ENCODE measurements at regions not wholly inside any gene's neighbourhood (a gene's known extent, or its start where the extent isn't known, plus 50 kb on each side); places are given as distances from the start of the nearest gene placed in this dataset.
"Not testable (repeated sequence)": the region's sequence is repeated elsewhere in the genome, so short reads cannot be mapped to it uniquely, and the experiment has no call there.

DNA sequence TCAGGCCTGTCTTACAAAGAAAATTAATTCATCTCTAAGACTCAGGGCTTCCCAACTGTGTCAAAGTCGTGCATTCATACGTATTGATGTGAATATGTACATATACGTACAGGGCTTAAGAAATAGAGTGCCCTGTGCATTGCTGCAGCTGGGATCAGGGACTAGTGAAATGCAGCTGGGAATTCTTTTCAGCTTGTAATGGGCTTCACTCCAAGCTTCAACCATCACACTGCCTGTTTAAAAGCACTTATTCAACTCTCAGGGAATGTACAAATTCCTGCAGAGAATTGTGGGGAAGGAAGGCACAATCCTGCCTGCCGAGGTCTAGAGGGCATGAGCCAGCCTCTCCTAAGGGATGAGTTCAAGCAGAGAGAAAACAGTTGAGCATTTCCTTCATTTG lies 59.6 kb upstream of the MAN2A1 start:
- Mint-ChIP-seq H3K27ac (no peak overlapping the region), H3K27me3 (peaks cover 5% of the 10 kb centered on the region), H3K4me1 (no peaks in the 10 kb centered on the region), H3K9me3 (peaks cover 2% of the 10 kb centered on the region), H3K36me3 (no peaks in the 10 kb centered on the region), H3K4me3 (no peak overlapping the region)
- DNase-seq, result no peak

- Mint-ChIP-seq H3K36me3 (no peaks in the 10 kb centered on the region), H3K4me3 (no peak overlapping the region), H3K9me3 (no peaks in the 10 kb centered on the region), H3K4me1 (no peaks in the 10 kb centered on the region), H3K27me3 (peaks cover 7% of the 10 kb centered on the region), H3K27ac (no peak overlapping the region)
- DNase-seq, result no peak
These were observed 61.1 kb upstream of the MAN2A1 start for GRCh38 chr5:109628591-109628990.

GRCh38 chr5:109621266-109621665 lies 68.5 kb upstream of the MAN2A1 start:
- H3K4me3 Mint-ChIP-seq, H3K27me3 Mint-ChIP-seq, H3K27ac Mint-ChIP-seq, H3K9me3 Mint-ChIP-seq, DNase-seq, H3K36me3 Mint-ChIP-seq, H3K4me1 Mint-ChIP-seq: not testable (repeated sequence)

DNA sequence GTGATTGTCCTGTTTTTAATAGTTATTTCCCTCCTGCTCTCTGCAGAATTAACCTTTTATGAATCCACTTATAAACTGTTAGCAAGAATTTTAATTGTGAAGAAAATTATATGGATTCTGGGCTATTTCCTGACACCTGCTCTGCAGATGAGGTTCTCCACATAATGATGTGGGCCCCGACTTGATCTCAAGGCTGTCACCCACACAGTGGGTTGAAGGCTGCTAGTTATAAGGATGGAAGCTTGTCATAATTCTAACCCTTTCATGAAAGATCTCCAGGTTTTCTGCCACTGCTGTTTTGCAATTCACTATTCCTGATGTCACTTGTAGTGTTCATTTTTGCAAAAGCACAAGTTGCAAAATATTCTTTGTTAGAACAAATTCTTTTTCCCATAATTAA lies 69.1 kb upstream of the MAN2A1 start:
- Mint-ChIP-seq H3K4me3 (no peak overlapping the region), H3K36me3 (no peaks in the 10 kb centered on the region), H3K9me3 (no peaks in the 10 kb centered on the region), H3K27ac (no peak overlapping the region), H3K27me3 (peaks cover 5% of the 10 kb centered on the region), H3K4me1 (no peaks in the 10 kb centered on the region)
- no peak for DNase-seq

GRCh38 chr5:109619606-109620005 lies 70.1 kb upstream of the MAN2A1 start:
- H3K4me1 Mint-ChIP-seq, result no peaks in the 10 kb centered on the region
- H3K36me3 Mint-ChIP-seq, result no peaks in the 10 kb centered on the region
- no peak overlapping the region for H3K4me3 Mint-ChIP-seq
- peaks cover under 1% of the 10 kb centered on the region for H3K27me3 Mint-ChIP-seq
- no peak for DNase-seq
- H3K9me3 Mint-ChIP-seq, result no peaks in the 10 kb centered on the region
- no peak overlapping the region for H3K27ac Mint-ChIP-seq

DNA sequence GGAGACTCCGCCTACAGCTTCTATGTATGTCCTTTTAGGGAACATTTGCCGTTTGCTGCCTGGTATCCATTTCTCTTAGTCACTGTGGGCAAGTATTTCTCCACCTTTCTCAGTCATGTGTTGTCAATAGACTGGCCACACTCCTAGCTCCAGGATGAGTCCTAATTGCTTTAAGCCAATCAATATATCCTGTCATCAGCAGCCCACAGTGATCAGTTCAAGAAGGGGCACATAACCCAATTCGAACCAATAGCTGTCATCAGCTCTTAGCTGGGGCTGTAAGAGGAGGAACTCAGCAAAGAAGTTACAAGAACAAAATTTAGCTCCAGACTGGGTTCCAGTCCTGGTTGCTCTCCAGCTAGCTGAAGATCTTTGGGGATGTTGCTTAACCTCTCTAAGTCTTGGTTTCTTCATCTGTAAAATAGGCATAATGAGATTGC lies 70.7 kb upstream of the MAN2A1 start:
- Mint-ChIP-seq H3K4me3 (no peak overlapping the region), H3K4me1 (no peaks in the 10 kb centered on the region), H3K27ac (no peak overlapping the region), H3K9me3 (no peaks in the 10 kb centered on the region), H3K36me3 (no peaks in the 10 kb centered on the region), H3K27me3 (no peaks in the 10 kb centered on the region)
- no peak for DNase-seq

GRCh38 chr5:109614981-109615380 lies 74.7 kb upstream of the MAN2A1 start:
- H3K36me3 Mint-ChIP-seq, result no peaks in the 10 kb centered on the region
- H3K27me3 Mint-ChIP-seq, result no peaks in the 10 kb centered on the region
- H3K4me3 Mint-ChIP-seq, result no peak overlapping the region
- no peaks in the 10 kb centered on the region for H3K4me1 Mint-ChIP-seq
- DNase-seq, result no peak
- no peak overlapping the region for H3K27ac Mint-ChIP-seq
- H3K9me3 Mint-ChIP-seq, result no peaks in the 10 kb centered on the region

- no peaks in the 10 kb centered on the region for H3K4me1 Mint-ChIP-seq
- no peak overlapping the region for H3K4me3 Mint-ChIP-seq
- no peaks in the 10 kb centered on the region for H3K9me3 Mint-ChIP-seq
- no peaks in the 10 kb centered on the region for H3K36me3 Mint-ChIP-seq
- H3K27ac Mint-ChIP-seq, result no peak overlapping the region
- H3K27me3 Mint-ChIP-seq, result no peaks in the 10 kb centered on the region
- no peak for DNase-seq
These were observed 75.4 kb upstream of the MAN2A1 start for GRCh38 chr5:109614301-109614700.

- no peak overlapping the region for H3K4me3 Mint-ChIP-seq
- no peaks in the 10 kb centered on the region for H3K27me3 Mint-ChIP-seq
- no peak for DNase-seq
- H3K36me3 Mint-ChIP-seq, result no peaks in the 10 kb centered on the region
- no peaks in the 10 kb centered on the region for H3K4me1 Mint-ChIP-seq
- H3K9me3 Mint-ChIP-seq, result no peaks in the 10 kb centered on the region
- no peak overlapping the region for H3K27ac Mint-ChIP-seq
These were observed 77.3 kb upstream of the MAN2A1 start for GRCh38 chr5:109612278-109612905.

- DNase-seq, result no peak
- Mint-ChIP-seq H3K9me3 (no peaks in the 10 kb centered on the region), H3K27ac (no peak overlapping the region), H3K36me3 (no peaks in the 10 kb centered on the region), H3K4me1 (no peaks in the 10 kb centered on the region), H3K4me3 (no peak overlapping the region), H3K27me3 (no peaks in the 10 kb centered on the region)
These were observed 78.2 kb upstream of the MAN2A1 start for GRCh38 chr5:109611505-109611904.

GRCh38 chr5:109611061-109611460 lies 78.7 kb upstream of the MAN2A1 start:
- H3K27me3 Mint-ChIP-seq, result no peaks in the 10 kb centered on the region
- H3K27ac Mint-ChIP-seq, result no peak overlapping the region
- H3K9me3 Mint-ChIP-seq, result no peaks in the 10 kb centered on the region

DNA sequence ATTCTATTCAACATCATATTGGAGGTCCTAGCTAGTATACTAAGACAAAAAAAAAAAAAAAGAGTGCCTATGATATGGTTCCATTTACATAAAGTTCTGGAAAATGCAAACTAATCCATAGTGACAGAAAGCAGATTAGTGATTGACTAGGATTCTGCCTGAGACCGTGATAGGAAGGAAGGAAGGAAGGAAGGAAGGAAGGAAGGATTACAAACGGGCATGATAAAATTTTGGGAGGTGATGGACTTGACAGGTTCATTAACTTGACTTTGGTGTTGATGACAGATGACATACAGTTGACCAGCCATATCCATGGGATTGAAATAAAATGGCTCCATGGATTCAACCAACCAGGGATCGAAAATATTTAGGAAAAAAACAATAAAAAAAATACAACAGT lies 79.1 kb upstream of the MAN2A1 start:
- Mint-ChIP-seq H3K36me3 (no peaks in the 10 kb centered on the region), H3K4me3 (no peak overlapping the region), H3K4me1 (no peaks in the 10 kb centered on the region), H3K9me3 (no peaks in the 10 kb centered on the region), H3K27me3 (no peaks in the 10 kb centered on the region), H3K27ac (no peak overlapping the region)
- DNase-seq, result no peak

More at GRCh38 chr5:109611061-109611460, 78.7 kb upstream of the MAN2A1 start:
- H3K4me1 Mint-ChIP-seq, result no peaks in the 10 kb centered on the region
- H3K36me3 Mint-ChIP-seq, result no peaks in the 10 kb centered on the region
- no peak overlapping the region for H3K4me3 Mint-ChIP-seq
- no peak for DNase-seq

GRCh38 chr5:109605207-109605730 lies 84.5 kb upstream of the MAN2A1 start:
- Mint-ChIP-seq H3K27me3 (no peaks in the 10 kb centered on the region), H3K4me1 (no peaks in the 10 kb centered on the region), H3K9me3 (no peaks in the 10 kb centered on the region), H3K4me3 (no peak overlapping the region), H3K27ac (no peak overlapping the region), H3K36me3 (no peaks in the 10 kb centered on the region)
- no peak for DNase-seq

DNA sequence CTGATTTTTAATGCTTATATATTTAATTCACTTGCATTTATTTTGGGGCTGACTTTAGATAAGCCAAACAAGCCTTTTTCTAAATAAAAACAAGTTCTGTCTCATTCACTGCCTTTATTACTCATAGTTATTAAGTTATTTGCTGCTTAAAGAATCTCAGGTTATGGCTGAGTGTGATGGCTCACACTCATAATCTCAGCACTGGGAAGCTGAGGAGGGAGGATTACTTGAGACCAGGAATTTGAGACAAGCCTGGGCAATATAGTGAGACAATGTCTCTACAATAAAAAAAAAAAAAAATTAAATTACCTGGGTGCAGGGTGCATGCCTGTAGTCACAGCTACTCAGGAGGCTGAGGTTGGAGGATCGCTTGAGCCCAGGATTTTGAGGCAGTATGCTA lies 85.0 kb upstream of the MAN2A1 start:
- Mint-ChIP-seq H3K36me3 (no peaks in the 10 kb centered on the region), H3K4me3 (no peak overlapping the region), H3K27me3 (no peaks in the 10 kb centered on the region), H3K4me1 (no peaks in the 10 kb centered on the region), H3K27ac (no peak overlapping the region), H3K9me3 (no peaks in the 10 kb centered on the region)
- DNase-seq, result no peak

DNA sequence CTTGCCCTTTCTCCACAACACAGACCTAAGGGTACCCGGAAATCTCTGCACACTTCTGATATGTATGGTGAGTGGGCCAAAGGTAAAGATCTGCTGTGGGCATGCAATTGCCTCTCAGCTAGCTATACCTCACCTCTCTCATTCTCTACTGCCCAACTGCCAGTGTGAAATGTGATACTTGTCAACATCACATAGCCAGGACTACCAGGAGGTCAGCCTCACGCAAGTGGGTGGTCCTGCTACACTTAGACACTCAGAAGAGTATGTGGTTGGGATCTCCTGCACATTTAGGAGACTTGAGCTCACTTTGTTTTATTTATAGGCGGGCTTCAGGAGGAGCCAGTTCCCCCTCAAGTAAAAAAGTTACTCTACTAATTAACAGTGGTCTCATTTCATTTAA lies 88.0 kb upstream of the MAN2A1 start:
- no peak overlapping the region for H3K27ac Mint-ChIP-seq
- no peaks in the 10 kb centered on the region for H3K27me3 Mint-ChIP-seq
- no peaks in the 10 kb centered on the region for H3K36me3 Mint-ChIP-seq
- DNase-seq, result no peak
- no peaks in the 10 kb centered on the region for H3K9me3 Mint-ChIP-seq
- no peak overlapping the region for H3K4me3 Mint-ChIP-seq
- no peaks in the 10 kb centered on the region for H3K4me1 Mint-ChIP-seq

GRCh38 chr5:109597893-109598292 lies 91.8 kb upstream of the MAN2A1 start:
- H3K9me3 Mint-ChIP-seq, result no peaks in the 10 kb centered on the region
- no peaks in the 10 kb centered on the region for H3K36me3 Mint-ChIP-seq
- no peak overlapping the region for H3K27ac Mint-ChIP-seq
- H3K27me3 Mint-ChIP-seq, result no peaks in the 10 kb centered on the region
- DNase-seq, result no peak
- no peak overlapping the region for H3K4me3 Mint-ChIP-seq
- H3K4me1 Mint-ChIP-seq, result peaks cover 6% of the 10 kb centered on the region

Data from activated naive CD8-positive, alpha-beta T cell treated with anti-CD3 and anti-CD28 coated beads for 36 hours (primary cell).